ENCODE measurements at regions not wholly inside any gene's neighbourhood (a gene's known extent, or its start where the extent isn't known, plus 50 kb on each side); places are given as distances from the start of the nearest gene placed in this dataset.

DNA sequence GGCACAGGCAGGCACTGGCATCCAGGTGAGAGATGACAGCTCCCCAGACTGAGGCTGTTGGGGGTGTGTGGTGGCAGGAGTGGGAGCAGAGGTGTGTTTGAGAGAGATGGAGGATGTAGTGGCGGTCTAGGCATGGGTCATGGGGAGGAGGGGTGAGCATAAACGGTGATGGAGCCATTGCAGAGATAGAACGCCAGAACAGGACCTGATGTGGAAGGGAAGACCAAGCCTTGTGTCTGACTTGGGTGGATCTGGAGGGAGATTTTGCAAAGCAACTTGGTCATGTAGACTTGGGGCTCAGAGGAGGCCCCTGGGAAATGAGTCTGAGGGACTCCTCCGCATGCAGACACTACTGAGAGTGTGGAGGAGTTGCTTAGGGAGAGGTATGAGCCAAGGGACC, 50.0 kb upstream of the CLDN5 start:
- DNase-seq (ENCODE audit: low read depth), result no peak

DNA sequence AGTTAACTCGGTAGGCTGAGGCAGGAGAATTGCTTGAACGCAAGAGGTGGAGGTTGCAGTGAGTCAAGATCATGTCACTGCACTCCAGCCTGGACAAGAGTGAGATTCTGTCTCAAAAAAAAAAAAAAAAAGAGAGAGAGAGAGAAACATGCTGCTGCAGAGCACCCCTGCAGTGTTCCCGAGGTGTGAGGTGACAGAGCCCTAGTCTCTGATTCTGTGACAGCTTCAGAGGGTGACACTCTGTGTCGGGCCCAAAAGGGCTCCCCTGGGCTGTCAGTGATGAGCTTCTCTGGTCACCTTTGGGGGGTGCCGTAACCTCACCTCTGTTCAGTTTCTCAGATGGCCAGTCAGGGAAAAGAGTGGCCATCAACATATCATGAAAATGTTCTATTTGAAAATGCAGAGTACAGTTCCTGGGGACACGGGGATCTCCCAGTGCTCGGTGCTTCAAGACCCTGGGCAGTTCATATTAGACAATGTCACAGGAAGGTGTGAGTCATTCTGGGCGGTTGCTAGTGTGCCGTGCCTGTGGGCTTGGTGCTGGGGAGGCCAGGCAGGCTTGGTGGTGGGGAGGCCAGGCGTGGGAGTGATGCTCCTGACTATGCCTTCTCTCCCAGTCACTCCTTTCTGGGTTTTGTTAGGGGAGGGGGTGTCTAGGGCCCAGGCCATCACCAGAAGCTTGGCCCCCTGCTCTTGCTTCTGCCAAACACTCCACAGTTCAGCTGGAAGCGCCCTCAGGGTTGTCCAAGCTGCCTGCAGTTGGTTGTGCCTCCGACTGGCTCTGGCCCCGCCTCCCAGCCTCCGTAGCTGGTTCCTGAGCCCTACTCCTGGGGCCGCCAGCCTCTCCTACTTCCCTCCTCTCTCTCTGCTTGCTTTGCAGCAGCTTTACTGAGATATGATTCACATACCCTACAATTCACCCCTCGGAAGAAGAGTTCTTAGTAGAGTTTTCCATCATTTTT, 52.5 kb upstream of the CLDN5 start:
- DNase-seq (ENCODE audit: low read depth), result peak; percentile 37

DNA sequence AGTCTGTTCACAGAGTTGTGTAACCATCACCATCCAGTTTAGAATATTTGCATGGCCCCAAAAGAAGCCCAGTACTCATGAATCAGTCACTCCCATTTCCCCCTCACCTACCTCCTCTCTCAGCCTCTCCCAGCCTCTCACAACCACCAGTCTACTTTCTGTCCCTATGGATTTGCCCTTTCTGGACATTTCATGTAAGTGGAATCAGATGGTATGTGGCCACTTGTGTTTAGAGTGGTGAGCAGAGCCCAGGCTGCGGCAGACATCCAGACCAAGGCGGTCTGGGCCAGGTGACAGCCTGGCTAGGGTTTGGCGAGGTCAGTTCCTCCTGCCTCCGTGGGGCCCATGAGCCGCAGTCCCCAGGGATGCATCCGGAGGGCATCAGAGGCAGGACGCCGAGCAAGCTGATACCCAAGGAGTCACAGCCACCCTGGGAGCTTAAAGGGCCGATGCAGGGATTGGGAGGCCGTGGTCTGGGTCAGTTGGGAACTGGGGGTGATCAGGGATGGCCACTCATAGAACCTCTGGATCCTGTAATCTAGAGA, 53.3 kb upstream of the CLDN5 start:
- DNase-seq (ENCODE audit: low read depth), result no peak

DNA sequence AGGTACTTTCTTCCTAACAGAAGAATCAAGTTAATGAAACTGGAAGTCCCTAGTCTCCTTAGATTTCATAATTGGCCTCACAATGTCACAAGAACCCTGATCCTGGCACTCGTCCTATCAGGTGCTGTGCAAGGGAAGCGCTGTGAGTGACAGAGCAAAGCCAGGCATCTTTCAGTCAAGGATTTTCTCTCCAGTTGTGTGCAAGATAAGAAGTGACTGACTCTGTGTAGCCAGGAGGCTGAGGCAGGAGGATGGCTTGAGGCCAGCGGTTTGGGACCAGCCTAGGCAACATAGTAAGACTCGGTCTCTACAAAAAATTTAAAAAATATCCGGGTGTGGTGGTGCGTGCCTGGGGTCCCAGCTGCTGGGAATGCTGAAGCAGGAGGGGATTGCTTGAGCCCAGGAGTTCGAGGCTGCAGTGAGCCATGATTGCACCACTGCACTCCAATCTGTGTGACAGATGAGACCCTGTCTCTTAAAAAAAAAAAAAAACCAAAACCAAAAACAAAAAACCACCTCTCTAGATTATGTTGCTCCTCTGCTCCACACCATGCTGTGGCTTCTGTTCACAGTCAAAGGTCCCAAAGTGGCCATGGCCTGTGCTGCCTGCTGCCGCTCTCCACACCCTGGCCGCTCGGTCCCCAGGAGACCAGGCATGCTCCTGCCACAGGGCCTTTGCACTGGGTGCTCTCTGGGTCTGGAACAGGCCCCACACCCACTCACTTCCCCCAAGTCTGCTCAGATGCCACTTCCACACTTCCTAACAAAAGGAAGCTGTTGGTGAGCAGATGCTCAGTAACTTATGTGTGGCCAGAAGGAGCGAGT, 54.2 kb upstream of the CLDN5 start:
- DNase-seq (ENCODE audit: low read depth), result no peak

DNA sequence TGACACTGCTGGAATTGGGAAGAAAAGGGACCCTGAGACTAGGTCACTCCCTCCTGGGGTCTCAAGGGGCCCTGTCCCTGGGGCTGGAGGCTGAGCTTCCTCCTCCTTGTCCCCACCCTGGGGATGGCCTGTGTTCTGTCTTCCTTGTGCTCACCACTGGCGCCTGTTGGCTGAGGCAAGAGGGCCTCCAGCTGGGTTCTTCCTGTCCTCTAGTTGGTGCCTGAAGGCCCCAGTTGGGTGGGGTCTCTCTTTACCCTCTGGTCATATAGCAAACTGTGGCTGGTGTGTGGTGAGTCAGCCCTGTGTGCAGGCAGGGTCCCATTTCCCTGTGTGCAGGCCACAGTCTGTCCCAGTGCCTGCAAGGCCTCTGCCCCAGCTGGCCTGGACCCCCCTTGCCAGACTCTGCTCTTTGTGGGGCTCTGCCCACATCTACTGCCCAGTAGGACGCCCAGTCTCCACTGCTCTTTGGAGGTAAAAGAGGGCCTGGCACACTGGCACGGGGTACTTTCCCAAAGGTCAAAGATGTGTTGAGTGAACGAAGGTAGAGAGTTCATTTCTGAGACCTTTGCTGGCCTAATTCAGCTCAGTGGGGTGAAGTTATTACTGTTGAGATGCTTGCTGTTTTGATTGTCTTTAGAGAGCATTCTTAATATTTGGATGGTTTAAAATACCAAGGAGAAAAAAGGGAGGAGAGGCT, 55.1 kb upstream of the CLDN5 start:
- no peak for DNase-seq (ENCODE audit: low read depth)

DNA sequence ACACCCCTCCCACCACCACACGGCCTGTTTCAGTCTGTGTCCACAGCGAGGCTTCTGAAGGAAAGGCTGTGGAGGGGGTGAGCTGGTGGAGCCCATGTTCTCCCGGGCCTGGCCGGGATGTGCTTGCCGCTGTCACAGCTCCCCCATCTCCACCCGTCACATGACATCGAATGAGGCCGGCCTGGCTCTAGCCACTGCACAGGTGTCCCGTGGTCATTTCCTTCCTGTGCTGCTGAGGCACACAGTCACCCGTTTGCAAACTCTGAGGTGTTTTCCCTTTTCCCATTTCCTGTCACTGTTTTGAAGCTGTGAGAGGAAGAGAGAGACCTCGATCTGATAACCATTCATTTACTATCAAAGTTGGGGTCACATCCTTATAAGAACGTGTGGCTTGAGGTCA, 55.7 kb upstream of the CLDN5 start:
- DNase-seq (ENCODE audit: low read depth), result no peak

DNA sequence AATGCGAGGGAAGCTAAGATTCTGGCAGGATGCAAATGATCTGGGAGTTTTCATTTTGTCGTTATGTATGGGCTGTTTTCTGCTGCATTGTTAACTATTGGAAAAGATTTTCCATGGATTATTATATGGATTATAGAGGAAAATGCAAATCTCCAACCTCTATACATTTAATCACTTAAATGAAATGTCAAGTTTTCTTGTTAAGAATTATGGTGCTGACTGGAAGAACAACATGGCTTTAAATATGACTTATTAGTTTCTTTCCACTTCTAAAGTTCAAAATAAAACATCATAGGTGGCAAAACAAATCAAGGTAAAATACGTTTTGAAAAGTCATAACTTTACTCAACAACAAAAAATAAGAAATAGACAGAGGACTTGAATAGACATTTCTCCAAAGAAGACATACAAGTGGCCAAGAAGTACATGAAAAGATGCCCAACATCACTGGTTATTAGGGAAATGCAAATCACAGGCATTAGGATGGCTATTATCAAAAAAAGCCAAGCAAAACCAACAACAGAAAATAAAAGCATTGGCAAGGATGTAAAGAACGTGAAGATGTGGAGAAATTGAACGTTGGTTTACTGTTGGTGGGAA, 56.2 kb upstream of the CLDN5 start:
- no peak for DNase-seq (ENCODE audit: low read depth)

DNA sequence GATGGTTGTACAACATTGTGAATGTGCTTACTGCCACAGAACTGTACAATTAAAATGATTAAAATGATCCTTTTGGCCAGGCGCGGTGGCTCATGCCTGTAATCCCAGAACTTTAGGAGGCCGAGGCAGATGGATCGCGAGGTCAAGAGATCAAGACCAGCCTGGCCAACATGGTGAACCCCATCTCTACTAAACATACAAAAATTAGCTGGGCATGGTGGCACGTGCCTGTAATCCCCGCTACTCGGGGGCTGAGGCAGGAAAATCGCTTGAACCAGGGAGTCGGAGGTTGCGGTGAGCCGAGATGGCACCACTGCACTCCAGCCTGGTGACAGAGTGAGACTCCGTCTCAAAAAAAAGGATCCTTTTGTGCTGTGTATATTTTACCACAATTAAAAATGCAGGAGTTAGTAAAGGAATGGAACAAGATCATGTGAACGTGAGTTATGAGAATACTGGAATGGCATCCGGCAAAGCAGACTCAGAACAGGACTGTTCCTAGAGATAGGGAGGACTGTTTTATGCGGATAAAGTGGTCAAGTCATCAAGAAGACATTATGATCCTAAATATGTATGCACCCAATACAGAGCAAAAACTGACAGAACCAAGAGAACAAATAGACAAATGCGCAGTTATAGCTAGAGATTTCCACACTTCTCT, 58.0 kb upstream of the CLDN5 start:
- no peak for DNase-seq (ENCODE audit: low read depth)

DNA sequence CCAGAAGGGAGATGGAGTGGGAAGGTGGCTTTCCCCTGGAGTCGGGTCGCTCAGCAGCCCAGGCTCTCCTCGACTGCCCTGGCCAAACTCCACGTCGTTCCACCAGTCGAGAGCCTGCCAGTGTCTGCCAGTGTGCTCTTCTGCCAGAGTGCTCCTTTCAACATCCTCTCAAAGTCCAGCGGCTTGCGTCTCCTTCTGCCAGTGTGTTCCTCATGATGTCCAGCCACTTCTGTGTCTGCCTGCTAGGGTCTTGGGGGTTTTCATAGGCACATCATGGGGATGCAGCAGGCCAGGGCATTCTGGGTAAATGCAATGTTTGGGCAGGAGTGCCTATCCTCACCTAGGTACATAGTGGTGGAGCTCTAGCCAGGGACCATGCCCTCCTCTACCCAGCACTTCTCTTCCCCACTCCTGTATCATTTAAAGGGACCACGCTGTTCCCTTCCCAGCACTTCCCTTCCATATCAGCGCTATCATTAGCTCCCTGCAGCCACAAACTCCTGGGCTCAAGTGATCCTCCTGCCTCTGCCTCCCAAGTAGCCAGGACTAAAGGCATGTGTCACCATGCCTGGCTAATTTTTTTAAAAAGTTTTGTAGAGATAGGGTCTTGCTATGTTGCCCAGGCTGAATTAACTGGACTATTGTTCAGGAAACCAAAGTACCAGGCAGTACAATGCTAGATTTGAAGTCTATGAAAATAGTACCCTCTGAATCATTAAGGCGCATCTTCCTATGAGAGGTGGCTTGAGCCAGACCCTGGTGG, 62.9 kb upstream of the CLDN5 start:
- DNase-seq (ENCODE audit: low read depth), result no peak

DNA sequence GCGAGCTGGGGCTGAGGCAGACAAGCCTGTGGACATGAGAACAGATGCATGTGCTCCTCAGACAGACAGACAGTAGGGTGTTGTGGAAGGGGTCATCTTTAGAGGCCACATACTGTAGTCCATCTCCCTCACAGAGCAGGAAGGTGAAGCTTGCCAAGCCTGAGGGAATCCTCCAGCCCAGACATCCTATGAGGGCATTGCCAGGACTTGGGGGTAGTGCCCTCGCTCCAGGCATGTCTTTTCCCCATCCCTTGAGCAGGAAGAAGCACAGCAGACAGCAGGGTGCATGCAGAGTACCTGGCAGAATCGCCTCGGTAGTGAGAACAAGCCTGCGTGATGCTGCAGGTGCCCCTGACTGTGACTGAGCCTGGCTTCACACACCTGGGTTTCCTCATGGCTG, 66.5 kb upstream of the CLDN5 start:
- no peak for DNase-seq (ENCODE audit: low read depth)

DNA sequence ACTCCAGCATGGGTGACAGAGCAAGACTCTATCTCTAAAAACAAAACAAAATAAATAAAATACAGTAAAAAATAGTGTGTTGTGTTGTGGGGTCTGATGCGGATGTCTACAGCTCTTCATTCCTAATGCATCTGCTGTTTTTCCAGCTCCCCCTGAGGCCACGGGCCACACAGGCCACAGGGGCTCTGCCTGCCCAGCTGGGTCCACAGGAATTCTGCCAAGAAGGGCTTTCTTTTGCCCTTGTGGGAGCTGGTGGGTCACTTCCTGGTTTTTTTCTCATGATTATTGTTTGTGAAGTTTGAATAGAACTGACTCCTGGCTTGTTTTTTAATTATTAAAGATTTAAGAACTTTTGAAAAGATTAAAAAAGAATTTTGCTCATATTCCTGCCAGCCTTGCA, 67.4 kb upstream of the CLDN5 start:
- DNase-seq (ENCODE audit: low read depth), result no peak

DNA sequence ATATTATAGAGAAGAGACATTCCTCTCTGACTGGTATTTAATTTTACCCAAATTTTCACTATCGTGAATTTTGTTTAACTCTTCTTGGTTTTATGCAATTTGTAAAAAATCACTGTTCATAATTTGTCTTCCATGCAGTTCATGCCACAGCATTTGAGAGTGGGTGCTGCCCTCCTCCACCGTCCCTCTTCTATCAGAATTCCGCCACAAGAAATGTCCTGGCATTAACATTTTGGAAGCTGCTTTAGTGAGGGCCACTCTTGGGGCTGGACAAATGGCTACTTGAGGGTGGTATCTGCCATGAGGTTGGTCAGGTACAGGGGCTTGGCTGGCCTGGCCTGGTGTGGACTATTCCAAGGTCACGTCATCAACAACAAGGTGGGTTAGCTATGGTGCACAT, 68.3 kb upstream of the CLDN5 start:
- DNase-seq (ENCODE audit: low read depth), result no peak

DNA sequence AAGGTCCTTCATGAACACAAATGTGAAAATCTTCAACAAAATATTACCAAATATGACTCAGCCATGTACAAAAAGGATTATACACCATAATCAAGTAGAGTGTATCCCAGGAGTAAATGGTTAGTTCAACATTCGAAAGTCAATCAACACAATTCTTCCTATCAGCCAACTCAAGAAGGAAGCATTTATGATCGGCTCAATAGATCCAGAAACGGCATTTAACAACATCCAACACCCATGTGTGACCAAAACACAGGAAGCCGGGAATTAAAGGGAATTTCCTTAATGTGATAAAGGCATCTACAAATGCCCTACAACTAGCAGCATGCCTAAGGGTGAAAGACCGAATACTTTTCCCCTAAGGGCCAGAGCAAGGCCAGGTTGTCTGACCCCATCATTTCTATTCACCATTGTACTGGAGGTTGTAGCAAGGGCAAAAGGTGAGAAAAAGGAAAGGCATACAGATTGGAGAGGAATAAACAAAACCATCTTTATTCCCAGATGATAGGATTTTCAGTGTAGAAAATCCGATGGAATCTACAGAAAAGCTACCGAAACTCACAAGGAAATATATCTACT, 69.9 kb upstream of the CLDN5 start:
- no peak for DNase-seq (ENCODE audit: low read depth)

DNA sequence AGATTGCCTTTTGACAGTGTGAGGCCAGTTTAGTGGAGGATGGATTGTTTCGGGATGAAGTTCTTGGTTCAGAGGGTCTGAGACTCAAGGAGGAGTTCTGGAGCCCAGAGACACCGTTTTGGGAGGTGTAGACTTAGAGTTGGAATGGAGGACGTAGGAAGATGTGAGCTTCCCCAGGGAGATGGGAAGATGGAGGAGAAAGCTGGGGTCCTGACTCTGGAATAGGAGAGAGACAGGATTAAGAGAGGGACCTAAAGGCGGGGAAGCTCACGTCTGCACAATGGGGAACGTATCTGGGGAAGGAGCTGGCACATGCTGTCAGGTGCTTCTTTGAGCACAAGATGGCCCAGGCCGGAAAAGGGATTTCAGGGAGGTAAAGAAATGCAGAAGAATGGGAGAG, 71.3 kb upstream of the CLDN5 start:
- no peak for DNase-seq (ENCODE audit: low read depth)

DNA sequence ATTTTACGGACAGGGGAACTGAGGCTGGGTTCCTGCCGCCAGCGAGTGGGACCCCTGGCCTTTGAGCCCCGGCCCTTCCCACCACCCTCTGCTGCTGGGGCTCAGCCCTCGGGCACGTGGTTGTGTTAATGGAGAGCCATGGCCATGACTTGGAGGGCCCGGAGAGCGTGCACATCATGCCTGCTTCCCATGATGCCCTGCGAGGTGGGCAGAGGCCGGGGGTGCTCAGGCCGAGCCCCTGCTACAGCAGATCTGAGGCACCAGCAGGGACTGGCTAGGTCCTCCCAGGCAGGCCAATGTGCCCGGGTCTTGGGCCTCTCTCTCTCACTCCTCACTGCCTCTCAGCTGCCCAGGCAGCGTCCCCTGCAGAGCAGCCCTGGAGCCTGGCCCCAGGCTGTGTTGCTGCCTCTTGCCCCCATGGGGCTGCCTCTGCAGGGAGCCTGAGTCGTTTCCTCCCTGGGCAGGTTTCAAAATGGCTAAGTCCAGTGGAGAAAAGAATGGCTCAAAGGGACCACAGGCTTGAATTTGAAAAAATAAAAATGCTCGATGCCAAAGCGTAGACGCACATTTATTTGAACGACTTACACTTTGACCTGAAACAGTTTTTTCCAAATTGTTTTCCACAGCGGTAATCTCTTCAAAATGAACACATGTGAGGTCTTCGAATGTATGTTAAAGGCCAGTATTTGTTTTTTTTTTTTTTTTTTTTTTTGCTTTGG, 72.6 kb upstream of the CLDN5 start:
- DNase-seq (ENCODE audit: low read depth), result no peak

DNA sequence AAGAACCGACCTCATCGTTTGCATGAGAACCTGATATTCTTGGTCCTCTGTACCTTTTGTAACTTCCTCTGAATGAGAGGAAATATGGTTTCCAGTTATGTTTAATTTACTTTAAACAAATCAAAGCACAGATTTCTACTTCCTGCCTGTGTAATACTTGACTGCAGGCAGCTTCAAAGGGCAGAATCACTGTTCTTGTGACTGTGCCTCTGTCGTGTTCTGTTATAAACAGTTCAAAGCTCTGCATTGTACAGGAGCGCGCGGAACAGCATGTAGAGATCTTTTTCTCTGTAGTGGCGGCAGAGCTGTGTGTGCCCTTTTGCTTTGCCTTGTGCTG, 73.2 kb upstream of the CLDN5 start:
- DNase-seq (ENCODE audit: low read depth), result no peak

DNA sequence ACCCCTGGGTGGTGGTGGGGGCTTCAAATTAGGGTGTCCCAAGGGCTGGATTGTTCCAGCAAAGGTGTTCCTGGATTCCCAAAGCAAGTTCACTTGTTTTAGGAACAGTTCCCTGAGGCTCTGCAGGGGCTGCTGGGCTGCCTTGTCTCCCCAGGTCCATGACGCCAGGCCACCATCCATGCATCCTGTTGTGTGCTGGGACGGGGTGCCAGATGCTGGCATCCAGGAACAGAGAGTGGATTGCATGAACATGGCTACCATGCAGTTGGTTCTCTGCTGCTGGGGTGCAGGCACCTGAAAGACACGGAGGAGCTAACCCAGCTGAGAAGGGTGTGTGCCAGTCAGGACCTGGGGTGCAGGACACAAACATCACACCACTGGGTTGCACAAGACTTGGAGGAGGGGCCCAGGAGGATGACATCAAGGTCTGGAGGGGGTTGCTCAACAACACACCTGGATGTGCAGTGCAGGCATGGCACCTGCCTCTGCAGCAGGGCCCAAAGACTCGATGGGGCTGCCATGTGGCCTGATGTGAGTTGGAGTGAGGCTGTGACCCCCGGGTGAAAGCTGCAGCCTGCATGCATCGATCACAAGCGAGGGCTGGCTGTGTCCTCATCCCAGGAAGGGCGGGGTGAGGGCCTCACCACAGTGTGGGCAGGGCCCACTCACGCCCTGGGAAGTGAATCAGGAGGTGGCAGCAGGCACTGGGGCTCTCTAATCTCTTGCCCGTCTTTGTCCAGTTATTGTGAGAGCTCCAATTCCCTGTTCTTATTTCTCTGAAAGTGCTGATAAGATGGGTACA, 74.0 kb upstream of the CLDN5 start:
- DNase-seq (ENCODE audit: low read depth), result no peak

DNA sequence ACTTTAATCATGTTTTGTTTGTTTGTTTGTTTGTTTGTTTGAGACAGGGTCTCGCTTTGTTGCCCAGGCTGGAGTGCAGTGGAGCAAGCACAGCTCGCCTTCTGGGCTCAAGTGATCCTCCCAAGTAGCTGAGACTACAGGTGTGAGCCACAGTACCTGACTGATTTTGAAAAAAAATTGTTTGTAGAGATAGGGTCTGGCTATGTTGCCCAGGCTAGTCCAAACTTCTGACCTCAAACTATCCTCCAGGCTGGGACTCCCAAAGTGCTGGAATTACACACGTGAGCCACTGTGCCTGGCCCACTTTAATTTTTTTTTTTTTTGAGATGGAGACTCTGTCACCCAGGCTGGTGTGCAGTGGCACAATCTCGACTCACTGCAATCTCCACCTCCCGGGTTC, 74.8 kb upstream of the CLDN5 start:
- no peak for DNase-seq (ENCODE audit: low read depth)
